Smooth muscle cell (in vitro differentiated cells): ENCODE measurements at regions not wholly inside any gene's neighbourhood (a gene's known extent, or its start where the extent isn't known, plus 50 kb on each side); places are given as distances from the start of the nearest gene placed in this dataset.

ENCODE experiments used
- DNase-seq: peaks from one replicate; lab custom pipeline; 2025; ENCODE audit not compliant: unreplicated experiment; lab: John Stamatoyannopoulos, UW
- H2AFZ ChIP-seq: fragments of 200-600 bp; sonication (generic); 2 replicates; pipeline ENCODE4 v1.6.0; 2016; ENCODE audit warnings: antibody characterized with exemption, low read depth, mild to moderate bottlenecking
- H3F3A ChIP-seq: fragments of 200-600 bp; sonication (generic); 2 replicates; pipeline ENCODE4 v1.6.0; 2017; ENCODE audit warnings: antibody characterized with exemption, low read depth
- H3K27ac ChIP-seq: fragments of 200-600 bp; sonication (generic); 2 replicates; pipeline ENCODE4 v1.5.1; 2016; ENCODE audit warnings: low read depth, mild to moderate bottlenecking
- H3K27me3 ChIP-seq: fragments of 200-600 bp; sonication (generic); 2 replicates; pipeline ENCODE4 v1.6.1; 2016; ENCODE audit warnings: low read depth, mild to moderate bottlenecking
- H3K36me3 ChIP-seq: fragments of 200-600 bp; sonication (generic); 2 replicates; pipeline ENCODE4 v1.5.1; 2016; ENCODE audit warnings: low read depth
- H3K4me1 ChIP-seq: fragments of 200-600 bp; sonication (generic); 2 replicates; pipeline ENCODE4 v1.5.1; 2016; ENCODE audit warnings: low read depth
- H3K4me2 ChIP-seq: fragments of 200-600 bp; sonication (generic); 2 replicates; pipeline ENCODE4 v1.6.0; 2016; ENCODE audit warnings: mild to moderate bottlenecking
- H3K4me3 ChIP-seq: fragments of 200-600 bp; sonication (generic); 2 replicates; pipeline ENCODE4 v1.5.1; 2016; ENCODE audit warnings: mild to moderate bottlenecking
- H3K79me2 ChIP-seq: fragments of 200-600 bp; sonication (generic); 2 replicates; pipeline ENCODE4 v1.6.0; 2016; ENCODE audit warnings: low read depth, mild to moderate bottlenecking
- H3K9ac ChIP-seq: fragments of 200-600 bp; sonication (generic); 2 replicates; pipeline ENCODE4 v1.6.0; 2016; ENCODE audit warnings: low read depth
- H3K9me3 ChIP-seq: fragments of 200-600 bp; sonication (generic); replicated peaks from 2 replicates; pipeline ENCODE4 v1.5.1; 2016; ENCODE audit warnings: low read depth
- H4K20me1 ChIP-seq: fragments of 200-600 bp; sonication (generic); 2 replicates; pipeline ENCODE4 v1.6.0; 2016; ENCODE audit warnings: low read depth
- WGBS: methylation state at CpG from one replicate; pipeline ENCODE4 v1.1.7; 2016; ENCODE audit warnings: low lambda C conversion rate; 5-methylcytosine and 5-hydroxymethylcytosine counted together
- TF ChIP-seq, protein P1 (sequence below): fragments of 200-600 bp; sonication (generic); IDR thresholded peaks from 2 replicates; pipeline ENCODE4 v1.5.1; 2017; ENCODE audit warnings: borderline replicate concordance, mild to moderate bottlenecking, antibody characterized with exemption; ENCODE audit not compliant: insufficient read depth, poor library complexity, severe bottlenecking

DNA sequence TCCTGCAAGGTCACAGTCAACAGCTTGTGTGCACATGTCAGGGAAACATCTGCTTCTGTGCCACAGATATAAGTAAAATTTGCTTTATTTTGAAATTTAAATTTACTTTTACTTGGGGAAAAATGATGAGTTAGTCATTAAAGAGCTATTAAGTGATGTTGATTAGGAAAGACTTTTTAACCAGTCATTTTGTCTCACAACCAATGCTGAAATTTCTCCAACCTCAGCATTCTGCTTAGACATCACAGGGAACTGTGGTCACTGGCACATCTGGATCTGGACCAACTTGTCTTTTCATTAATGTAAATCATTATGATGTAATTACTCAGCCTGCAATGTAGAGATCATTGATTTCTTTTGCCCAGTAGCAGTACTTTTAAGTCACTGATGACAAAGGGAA lies 301.0 kb downstream of the TTLL7 start:
- no peak overlapping the region for H3K4me2 ChIP-seq
- H3F3A ChIP-seq, result no peaks in the 10 kb centered on the region
- H2AFZ ChIP-seq, result no peak overlapping the region
- H3K9ac ChIP-seq, result no peak overlapping the region
- peaks cover 18% of the 10 kb centered on the region for H3K27me3 ChIP-seq
- H4K20me1 ChIP-seq, result no peaks in the 10 kb centered on the region
- DNase-seq, result no peak
- H3K4me3 ChIP-seq, result no peak overlapping the region
- H3K4me1 ChIP-seq, result peaks cover 21% of the 10 kb centered on the region
- no peaks in the 10 kb centered on the region for H3K36me3 ChIP-seq
- TF ChIP-seq, protein P1, sequence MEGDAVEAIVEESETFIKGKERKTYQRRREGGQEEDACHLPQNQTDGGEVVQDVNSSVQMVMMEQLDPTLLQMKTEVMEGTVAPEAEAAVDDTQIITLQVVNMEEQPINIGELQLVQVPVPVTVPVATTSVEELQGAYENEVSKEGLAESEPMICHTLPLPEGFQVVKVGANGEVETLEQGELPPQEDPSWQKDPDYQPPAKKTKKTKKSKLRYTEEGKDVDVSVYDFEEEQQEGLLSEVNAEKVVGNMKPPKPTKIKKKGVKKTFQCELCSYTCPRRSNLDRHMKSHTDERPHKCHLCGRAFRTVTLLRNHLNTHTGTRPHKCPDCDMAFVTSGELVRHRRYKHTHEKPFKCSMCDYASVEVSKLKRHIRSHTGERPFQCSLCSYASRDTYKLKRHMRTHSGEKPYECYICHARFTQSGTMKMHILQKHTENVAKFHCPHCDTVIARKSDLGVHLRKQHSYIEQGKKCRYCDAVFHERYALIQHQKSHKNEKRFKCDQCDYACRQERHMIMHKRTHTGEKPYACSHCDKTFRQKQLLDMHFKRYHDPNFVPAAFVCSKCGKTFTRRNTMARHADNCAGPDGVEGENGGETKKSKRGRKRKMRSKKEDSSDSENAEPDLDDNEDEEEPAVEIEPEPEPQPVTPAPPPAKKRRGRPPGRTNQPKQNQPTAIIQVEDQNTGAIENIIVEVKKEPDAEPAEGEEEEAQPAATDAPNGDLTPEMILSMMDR, result no peak
- no peaks in the 10 kb centered on the region for H3K9me3 ChIP-seq
- no peaks in the 10 kb centered on the region for H3K79me2 ChIP-seq
- no peak overlapping the region for H3K27ac ChIP-seq

DNA sequence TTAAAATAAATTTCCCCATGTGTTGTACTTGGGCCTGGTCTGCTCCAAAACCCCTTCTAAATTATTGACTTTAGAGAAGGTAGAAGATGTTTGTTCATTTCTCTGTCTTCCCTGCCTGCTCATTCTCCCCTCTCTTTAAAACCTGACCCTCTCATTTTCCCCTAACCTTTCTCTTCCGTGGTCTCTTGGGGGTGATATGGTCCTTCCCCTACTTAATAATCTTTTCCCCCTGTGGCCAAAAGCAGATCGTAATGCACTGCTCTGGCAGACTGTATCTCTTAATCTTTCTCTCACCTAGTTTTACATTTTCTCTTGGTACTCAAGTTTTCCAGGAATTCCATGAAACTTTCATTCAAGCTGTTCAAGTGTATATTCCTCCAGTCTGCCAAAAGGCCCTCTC lies 301.7 kb downstream of the TTLL7 start:
- H2AFZ ChIP-seq, result no peak overlapping the region
- H3K9me3 ChIP-seq, result no peaks in the 10 kb centered on the region
- no peaks in the 10 kb centered on the region for H3K36me3 ChIP-seq
- TF ChIP-seq, protein P1, result no peak
- 90% methylated on average over 2 of the region's 2 CpGs for WGBS
- H3K79me2 ChIP-seq, result no peaks in the 10 kb centered on the region
- H3K27ac ChIP-seq, result no peak overlapping the region
- H3F3A ChIP-seq, result no peaks in the 10 kb centered on the region
- H3K9ac ChIP-seq, result no peak overlapping the region
- peaks cover 18% of the 10 kb centered on the region for H3K27me3 ChIP-seq
- H4K20me1 ChIP-seq, result no peaks in the 10 kb centered on the region
- no peak overlapping the region for H3K4me3 ChIP-seq
- H3K4me1 ChIP-seq, result peaks cover 28% of the 10 kb centered on the region
- H3K4me2 ChIP-seq, result no peak overlapping the region
- no peak for DNase-seq

DNA sequence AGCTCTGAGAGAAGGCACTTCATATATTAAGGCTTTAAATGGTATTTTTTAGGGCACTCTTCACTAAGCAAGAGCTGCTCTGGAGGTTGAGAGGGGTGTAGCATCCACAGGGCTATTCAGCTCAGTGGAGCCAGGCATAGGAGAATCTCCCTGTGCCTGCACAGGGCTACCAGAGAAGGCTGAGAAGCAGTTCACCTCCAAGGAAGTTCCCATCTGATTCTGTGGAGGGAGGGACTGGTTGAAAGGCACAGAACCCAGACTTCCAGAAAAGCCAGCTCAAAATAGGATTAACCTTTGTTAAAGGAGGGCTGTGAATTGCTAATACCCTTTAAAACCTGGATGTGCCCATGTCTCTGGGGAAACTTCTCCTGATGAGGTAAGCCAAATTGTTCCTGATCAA lies 304.5 kb downstream of the TTLL7 start:
- Histone ChIP-seq H3K4me3 (no peak overlapping the region), H3K9ac (no peak overlapping the region), H3K4me2 (peak overlapping the region; percentile 93), H3K79me2 (no peaks in the 10 kb centered on the region), H4K20me1 (no peaks in the 10 kb centered on the region), H3K27me3 (peaks cover 18% of the 10 kb centered on the region), H3F3A (no peaks in the 10 kb centered on the region), H3K36me3 (no peaks in the 10 kb centered on the region), H3K27ac (no peak overlapping the region), H2AFZ (no peak overlapping the region), H3K9me3 (no peaks in the 10 kb centered on the region), H3K4me1 (peaks cover 40% of the 10 kb centered on the region)
- DNase-seq, result no peak
- TF ChIP-seq, protein P1, result no peak

DNA sequence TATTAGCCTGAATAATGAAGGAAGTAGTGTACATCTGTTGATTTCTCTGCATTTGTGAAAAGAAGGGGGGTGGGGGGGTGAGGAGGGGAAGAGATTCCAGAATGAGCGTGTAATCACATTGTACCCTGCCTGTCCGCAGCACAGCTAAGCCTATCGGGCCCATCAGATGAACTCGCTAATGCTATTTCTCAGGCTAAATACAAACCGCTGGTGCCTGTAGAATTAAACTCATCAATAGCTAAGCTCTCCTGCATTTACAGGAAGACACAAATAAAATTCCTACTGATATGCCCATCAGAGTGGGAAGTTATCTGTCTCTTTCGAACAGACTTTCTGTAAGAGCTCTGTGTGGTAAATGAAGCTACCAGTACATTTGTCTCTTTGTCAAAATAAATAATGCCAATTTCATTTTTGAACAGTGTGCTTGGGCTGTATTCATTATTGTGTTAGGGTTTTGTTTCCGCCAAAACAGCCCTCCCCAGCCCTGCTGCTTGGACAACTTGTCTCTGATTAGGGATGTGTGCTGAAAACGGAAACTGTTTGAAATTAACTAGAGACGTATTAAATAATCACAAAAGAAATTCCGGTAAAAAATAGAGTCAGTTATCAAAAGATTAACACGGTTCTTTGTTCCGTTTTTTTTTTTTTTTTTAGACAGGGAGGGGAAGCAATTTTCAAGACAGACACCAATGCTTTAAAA lies 305.4 kb downstream of the TTLL7 start:
- Histone ChIP-seq H3F3A (no peaks in the 10 kb centered on the region), H3K79me2 (no peaks in the 10 kb centered on the region), H3K9me3 (no peaks in the 10 kb centered on the region), H3K27me3 (peaks cover 18% of the 10 kb centered on the region), H3K9ac (no peak overlapping the region), H4K20me1 (no peaks in the 10 kb centered on the region), H2AFZ (peak overlapping the region; percentile 68), H3K4me1 (peaks cover 40% of the 10 kb centered on the region), H3K27ac (no peak overlapping the region), H3K4me2 (peak overlapping the region; percentile 93), H3K36me3 (no peaks in the 10 kb centered on the region), H3K4me3 (peak overlapping the region; percentile 52)
- no peak for DNase-seq
- WGBS, result 15% methylated on average over 12 of the region's 12 CpGs
- TF ChIP-seq, protein P1, result no peak
